HCT116 (cell line): ENCODE measurements at regions not wholly inside any gene's neighbourhood (a gene's known extent, or its start where the extent isn't known, plus 50 kb on each side); places are given as distances from the start of the nearest gene placed in this dataset.

Source experiments
- ATAC-seq: fragments of 200-7000 bp; cut with Tn5 transposase; 2 replicates; pipeline ENCODE4 v1.9.1; 2020; ENCODE audit warnings: mild to moderate bottlenecking, moderate library complexity
- BruUV-seq: library from RNA; stranded (reverse); fragments of 400-500 nt; replicated peaks from 2 replicates; lab custom pipeline; 2021; lab: Mats Ljungman, UMichigan
- CTCF ChIA-PET: fragments of 300-600 bp; sonication (Branson Sonifier 250); formaldehyde crosslinking; loops from one replicate; lab custom pipeline; 2021; ENCODE audit warnings: antibody characterized with exemption; lab: Charles Lee
- POLR2A ChIA-PET: fragments of 300-600, 350-600 bp; sonication (Branson Sonifier 250); formaldehyde crosslinking; loops from one replicate; lab custom pipeline; 2021; ENCODE audit warnings: antibody characterized with exemption; lab: Charles Lee
- RAD21 ChIA-PET, 2 experiments: fragments of 300-600 bp; sonication (Branson Sonifier 250); formaldehyde crosslinking; loops; one replicate each; lab custom pipeline; 2023; ENCODE audit warnings: low total read pairs in 2 of 2; ENCODE audit not compliant: uncharacterized antibody in 2 of 2, unreplicated experiment in 2 of 2, low non-redundant PET in 1 of 2; lab: Charles Lee
- DNase-seq: peaks from one replicate; pipeline ENCODE4 v3.0.0-alpha.2; 2010; ENCODE audit warnings: low read depth, low spot score
- H2AFZ ChIP-seq: fragments of 200-600 bp; shearing (Covaris generic), sonication (generic); 2 replicates; pipeline ENCODE4 v1.6.1; 2017; ENCODE audit warnings: low read depth, mixed run types, mixed read lengths, antibody characterized with exemption, low read length; ENCODE audit not compliant: poor library complexity, severe bottlenecking
- H3K27ac ChIP-seq: 2 replicates; pipeline ENCODE4 v1.5.1; 2012; ENCODE audit warnings: low read depth, low read length
- H3K27me3 ChIP-seq: fragments of 200-600 bp; sonication (generic); 2 replicates; pipeline ENCODE4 v1.6.1; 2016; ENCODE audit warnings: mixed run types, low read length, mixed read lengths; ENCODE audit not compliant: insufficient read depth
- H3K36me3 ChIP-seq, 2 experiments: fragments of 200-500 bp in 1 of 2; fragments of 200-600 bp in 1 of 2; sonication (Bioruptor generic) in 1 of 2; sonication (generic) in 1 of 2; 2 replicates each; pipeline versions ENCODE4 v1.5.1 to v1.6.1; 2014 to 2016; ENCODE audit warnings: low read length in 2 of 2, inconsistent platforms in 1 of 2, mixed read lengths in 1 of 2, mixed run types in 1 of 2; ENCODE audit not compliant: insufficient read depth in 2 of 2, control insufficient read depth in 1 of 2
- H3K4me1 ChIP-seq, 2 experiments: fragments of 200-600 bp in 1 of 2; sonication (generic) in 1 of 2; 2 replicates each; pipeline versions ENCODE4 v1.5.1 to v1.6.1; 2012 to 2017; ENCODE audit warnings: low read length in 2 of 2, inconsistent platforms in 1 of 2, mild to moderate bottlenecking in 1 of 2, mixed read lengths in 1 of 2, mixed run types in 1 of 2, moderate library complexity in 1 of 2; ENCODE audit not compliant: insufficient read depth in 2 of 2, control insufficient read depth in 1 of 2
- H3K4me2 ChIP-seq: fragments of 200-600 bp; sonication (generic); 2 replicates; pipeline ENCODE4 v1.6.1; 2017; ENCODE audit warnings: mixed run types, low read length, mixed read lengths
- H3K4me3 ChIP-seq, 2 experiments: fragments of 200-600 bp in 1 of 2; sonication (generic) in 1 of 2; replicated peaks in 1 of 2; 2 replicates each; pipeline ENCODE4 v1.5.1; 2011 to 2016; ENCODE audit warnings: low read length in 2 of 2, control low read depth in 1 of 2, low read depth in 1 of 2, mild to moderate bottlenecking in 1 of 2, mixed read lengths in 1 of 2, mixed run types in 1 of 2
- H3K79me2 ChIP-seq: fragments of 200-600 bp; sonication (generic); 2 replicates; pipeline ENCODE4 v1.6.1; 2017; ENCODE audit warnings: mild to moderate bottlenecking, mixed run types, low read length, moderate library complexity, mixed read lengths; ENCODE audit not compliant: insufficient read depth
- H3K9ac ChIP-seq: fragments of 200-600 bp; sonication (generic); 2 replicates; pipeline ENCODE4 v1.6.1; 2016; ENCODE audit warnings: low read length, mixed read lengths
- H3K9me2 ChIP-seq: fragments of 200-600 bp; sonication (generic), shearing (Covaris generic); 2 replicates; pipeline ENCODE4 v1.6.1; 2017; ENCODE audit warnings: mixed run types, mild to moderate bottlenecking, moderate library complexity; ENCODE audit not compliant: insufficient read depth
- H3K9me3 ChIP-seq, 2 experiments: fragments of 200-500 bp in 1 of 2; fragments of 200-600 bp in 1 of 2; sonication (Bioruptor generic) in 1 of 2; sonication (generic) in 1 of 2; 2 replicates each; pipeline ENCODE4 v1.6.1; 2014 to 2017; ENCODE audit warnings: low read length in 2 of 2, mixed read lengths in 2 of 2, inconsistent platforms in 1 of 2, low read depth in 1 of 2, mild to moderate bottlenecking in 1 of 2, mixed run types in 1 of 2, moderate library complexity in 1 of 2; ENCODE audit not compliant: control insufficient read depth in 1 of 2, insufficient read depth in 1 of 2
- H4K20me1 ChIP-seq: fragments of 200-600 bp; sonication (generic), shearing (Covaris generic); 2 replicates; pipeline ENCODE4 v1.6.1; 2017; ENCODE audit warnings: mixed run types, mild to moderate bottlenecking, moderate library complexity; ENCODE audit not compliant: insufficient read depth
- CBX3 ChIP-seq: IDR thresholded peaks from 2 replicates; pipeline ENCODE4 v1.6.1; 2012; ENCODE audit warnings: low read depth
- CEBPB ChIP-seq: IDR thresholded peaks from 2 replicates; pipeline ENCODE4 v1.6.1; 2012; ENCODE audit warnings: low read depth
- POLR2AphosphoS5 ChIP-seq: IDR thresholded peaks from 2 replicates; pipeline ENCODE4 v1.6.1; 2011; ENCODE audit warnings: mild to moderate bottlenecking, low read depth, low read length, moderate library complexity
- RAD21 ChIP-seq: IDR thresholded peaks from 2 replicates; pipeline ENCODE4 v1.6.1; 2012; ENCODE audit warnings: low read depth, mild to moderate bottlenecking
- SP1 ChIP-seq: IDR thresholded peaks from 2 replicates; pipeline ENCODE4 v1.6.1; 2012; ENCODE audit warnings: low read depth
- TCF7L2 ChIP-seq: IDR thresholded peaks from 2 replicates; pipeline ENCODE4 v1.7.0; 2011; ENCODE audit warnings: borderline replicate concordance, inconsistent platforms; ENCODE audit not compliant: insufficient read depth, insufficient read length; ENCODE audit errors: extremely low read depth
- YY1 ChIP-seq: IDR thresholded peaks from 2 replicates; pipeline ENCODE4 v1.6.1; 2011; ENCODE audit warnings: low read length, low read depth, moderate library complexity, mild to moderate bottlenecking; ENCODE audit not compliant: insufficient replicate concordance; ENCODE audit errors: extremely low read depth
- ZNF274 ChIP-seq: fragments of 200-500 bp; sonication (Bioruptor generic); IDR thresholded peaks from 2 replicates; pipeline ENCODE4 v1.6.1; 2014; ENCODE audit warnings: mild to moderate bottlenecking, low read depth, low read length, inconsistent platforms
- intact Hi-C: fragments of 100-400 bp; cut with micrococcal nuclease; formaldehyde crosslinking; loops from 2 replicates; pipeline ENCODE4 v1.10.0; 2022
- TF ChIP-seq, protein P1 (sequence below), 3 experiments: fragments of 200-600 bp in 1 of 3; sonication (generic) in 1 of 3; IDR thresholded peaks in 2 of 3; conservative IDR thresholded peaks in 1 of 3; 2 replicates each; pipeline ENCODE4 v1.5.1; 2012 to 2017; ENCODE audit warnings: low read depth in 2 of 3, low read length in 2 of 3, antibody characterized with exemption in 1 of 3, borderline replicate concordance in 1 of 3, control low read depth in 1 of 3, mild to moderate bottlenecking in 1 of 3, mixed read lengths in 1 of 3, mixed run types in 1 of 3, moderate library complexity in 1 of 3; ENCODE audit not compliant: insufficient read depth in 1 of 3
- TF ChIP-seq, protein P2 (sequence below): IDR thresholded peaks from 2 replicates; pipeline ENCODE4 v1.6.1; 2011; ENCODE audit warnings: mild to moderate bottlenecking, low read length, moderate library complexity; ENCODE audit not compliant: insufficient replicate concordance; ENCODE audit errors: extremely low read depth

- intact Hi-C loops: no loop called here
- no peaks in the 10 kb centered on the region for H3K9me2 ChIP-seq
- POLR2A ChIA-PET: no interaction called here
- RAD21 ChIA-PET: no interaction called here
- CTCF ChIA-PET: no interaction called here
- H4K20me1 ChIP-seq: no peaks in the 10 kb centered on the region
- no peak overlapping the region for H2AFZ ChIP-seq
- no peaks in the 10 kb centered on the region for H3K9me3 ChIP-seq
- no peaks in the 10 kb centered on the region for H3K27me3 ChIP-seq
- no peak overlapping the region for H3K27ac ChIP-seq
- no peaks in the 10 kb centered on the region for H3K79me2 ChIP-seq
- no peaks in the 10 kb centered on the region for H3K36me3 ChIP-seq
- H3K4me1 ChIP-seq: no peaks in the 10 kb centered on the region
- no TSS peak for BruUV-seq
- no peak overlapping the region for H3K4me2 ChIP-seq
- H3K4me3 ChIP-seq: no peak overlapping the region
- TF ChIP-seq SP1: no peak
- no peak for TF ChIP-seq CBX3
- no peak for TF ChIP-seq TCF7L2
- TF ChIP-seq RAD21: no peak
- TF ChIP-seq POLR2AphosphoS5: no peak
- TF ChIP-seq, protein P1, sequence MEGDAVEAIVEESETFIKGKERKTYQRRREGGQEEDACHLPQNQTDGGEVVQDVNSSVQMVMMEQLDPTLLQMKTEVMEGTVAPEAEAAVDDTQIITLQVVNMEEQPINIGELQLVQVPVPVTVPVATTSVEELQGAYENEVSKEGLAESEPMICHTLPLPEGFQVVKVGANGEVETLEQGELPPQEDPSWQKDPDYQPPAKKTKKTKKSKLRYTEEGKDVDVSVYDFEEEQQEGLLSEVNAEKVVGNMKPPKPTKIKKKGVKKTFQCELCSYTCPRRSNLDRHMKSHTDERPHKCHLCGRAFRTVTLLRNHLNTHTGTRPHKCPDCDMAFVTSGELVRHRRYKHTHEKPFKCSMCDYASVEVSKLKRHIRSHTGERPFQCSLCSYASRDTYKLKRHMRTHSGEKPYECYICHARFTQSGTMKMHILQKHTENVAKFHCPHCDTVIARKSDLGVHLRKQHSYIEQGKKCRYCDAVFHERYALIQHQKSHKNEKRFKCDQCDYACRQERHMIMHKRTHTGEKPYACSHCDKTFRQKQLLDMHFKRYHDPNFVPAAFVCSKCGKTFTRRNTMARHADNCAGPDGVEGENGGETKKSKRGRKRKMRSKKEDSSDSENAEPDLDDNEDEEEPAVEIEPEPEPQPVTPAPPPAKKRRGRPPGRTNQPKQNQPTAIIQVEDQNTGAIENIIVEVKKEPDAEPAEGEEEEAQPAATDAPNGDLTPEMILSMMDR (IDR thresholded peaks at IDR 0.05 in 2 of 3, conservative IDR thresholded peaks at IDR 0.05 in 1 of 3; ENCODE audit: borderline replicate concordance in 1 of 3, insufficient read depth in 1 of 3, low read depth in 2 of 3, low read length in 2 of 3): no peak
- TF ChIP-seq, protein P2, sequence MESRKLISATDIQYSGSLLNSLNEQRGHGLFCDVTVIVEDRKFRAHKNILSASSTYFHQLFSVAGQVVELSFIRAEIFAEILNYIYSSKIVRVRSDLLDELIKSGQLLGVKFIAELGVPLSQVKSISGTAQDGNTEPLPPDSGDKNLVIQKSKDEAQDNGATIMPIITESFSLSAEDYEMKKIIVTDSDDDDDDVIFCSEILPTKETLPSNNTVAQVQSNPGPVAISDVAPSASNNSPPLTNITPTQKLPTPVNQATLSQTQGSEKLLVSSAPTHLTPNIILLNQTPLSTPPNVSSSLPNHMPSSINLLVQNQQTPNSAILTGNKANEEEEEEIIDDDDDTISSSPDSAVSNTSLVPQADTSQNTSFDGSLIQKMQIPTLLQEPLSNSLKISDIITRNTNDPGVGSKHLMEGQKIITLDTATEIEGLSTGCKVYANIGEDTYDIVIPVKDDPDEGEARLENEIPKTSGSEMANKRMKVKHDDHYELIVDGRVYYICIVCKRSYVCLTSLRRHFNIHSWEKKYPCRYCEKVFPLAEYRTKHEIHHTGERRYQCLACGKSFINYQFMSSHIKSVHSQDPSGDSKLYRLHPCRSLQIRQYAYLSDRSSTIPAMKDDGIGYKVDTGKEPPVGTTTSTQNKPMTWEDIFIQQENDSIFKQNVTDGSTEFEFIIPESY: no peak
- no peak for TF ChIP-seq CEBPB
- no peak for TF ChIP-seq ZNF274
- no peak for TF ChIP-seq YY1
- no peak for DNase-seq
- no peak overlapping the region for H3K9ac ChIP-seq
- ATAC-seq: no peak
These were observed 61.1 kb upstream of the SNAP25 start for GRCh38 chr20:10157549-10157948.
